Prostate gland (tissue), 2 donors: ENCODE measurements at regions not wholly inside any gene's neighbourhood (a gene's known extent, or its start where the extent isn't known, plus 50 kb on each side); places are given as distances from the start of the nearest gene placed in this dataset.

Experiments
- CTCF ChIP-seq, 4 experiments: fragments of 200-600 bp in 2 of 4; fragments of 450-650 bp in 2 of 4; sonication (generic) in 2 of 4; IDR thresholded peaks; 1 replicate in 3 of 4; 2 replicates in 1 of 4; pipeline ENCODE4 v1.5.1; 2016 to 2019; ENCODE audit warnings: antibody characterized with exemption in 4 of 4, mild to moderate bottlenecking in 2 of 4, moderate library complexity in 2 of 4
- POLR2A ChIP-seq: fragments of 450-650 bp; IDR thresholded peaks from one replicate; pipeline ENCODE4 v1.6.1; 2016; ENCODE audit warnings: antibody characterized with exemption, mild to moderate bottlenecking
- POLR2AphosphoS5 ChIP-seq: sonication (generic); formaldehyde crosslinking; IDR thresholded peaks from one replicate; pipeline ENCODE4 v1.6.1; 2017; ENCODE audit warnings: antibody characterized with exemption

GRCh38 chr2:136653861-136654260 is 111.5 kb upstream of the THSD7B start:
- TF ChIP-seq CTCF (IDR thresholded peaks at IDR 0.05) (peak in 1 of 4 experiments; percentile 7), POLR2A (no peak), POLR2AphosphoS5 (peak; percentile 89)
